Loucy (cell line): ENCODE measurements at regions not wholly inside any gene's neighbourhood (a gene's known extent, or its start where the extent isn't known, plus 50 kb on each side); places are given as distances from the start of the nearest gene placed in this dataset.
A peak's percentile ranks its signal among the peaks of the same experiment; 100 is the strongest.
"Not testable (repeated sequence)": the region's sequence is repeated elsewhere in the genome, so short reads cannot be mapped to it uniquely, and the experiment has no call there.

Experiments used
- CTCF ChIP-seq: fragments of 200-600 bp; sonication (generic); conservative IDR thresholded peaks from 2 replicates; pipeline ENCODE4 v1.5.1; 2014; ENCODE audit warnings: mild to moderate bottlenecking, antibody characterized with exemption, low read length
- EZH2phosphoT487 ChIP-seq: fragments of 200-600 bp; IDR thresholded peaks from 2 replicates; pipeline ENCODE4 v1.6.1; 2018; ENCODE audit warnings: antibody characterized with exemption, mild to moderate bottlenecking, moderate library complexity, borderline replicate concordance

GRCh38 chr1:585992-586391 lies 100.5 kb downstream of the OR4F16 start:
- TF ChIP-seq CTCF = 0 out of 2 replicates have a peak, but pooled peaks have one; percentile 23
- not testable (repeated sequence) for TF ChIP-seq EZH2phosphoT487
